Astrocyte (in vitro differentiated cells and primary cell): ENCODE measurements at regions not wholly inside any gene's neighbourhood (a gene's known extent, or its start where the extent isn't known, plus 50 kb on each side); places are given as distances from the start of the nearest gene placed in this dataset.

Experiments
- CTCF ChIP-seq: IDR thresholded peaks from 2 replicates; pipeline ENCODE4 v1.5.1; 2011; ENCODE audit warnings: low read depth, mild to moderate bottlenecking, inconsistent platforms, low read length, moderate library complexity; ENCODE audit not compliant: insufficient read depth
- EZH2 ChIP-seq: IDR thresholded peaks from 2 replicates; pipeline ENCODE4 v1.6.1; 2012; ENCODE audit warnings: mild to moderate bottlenecking, low read length, inconsistent platforms; ENCODE audit not compliant: insufficient read depth

DNA sequence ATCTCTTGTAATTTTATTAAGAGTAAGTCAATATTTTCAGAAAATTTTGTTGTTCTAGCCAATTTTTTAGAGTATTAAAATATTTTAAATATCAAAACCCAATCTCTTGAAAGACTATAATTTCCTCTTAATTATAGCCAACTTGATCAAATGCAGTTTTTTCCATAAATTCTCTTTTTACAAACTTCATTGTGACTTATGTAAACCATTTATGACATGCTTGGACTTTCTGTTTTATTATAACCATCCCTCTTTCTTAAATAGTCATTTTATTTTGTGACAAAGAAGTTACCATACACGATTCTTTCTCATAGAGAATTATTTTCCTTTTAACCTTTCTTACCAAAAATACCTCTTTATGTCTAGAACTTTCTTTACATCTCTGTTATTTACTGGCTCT, 1075.5 kb downstream of the KHDRBS2 start:
- TF ChIP-seq EZH2 (no peak), CTCF (no peak)
